ENCODE measurements at regions not wholly inside any gene's neighbourhood (a gene's known extent, or its start where the extent isn't known, plus 50 kb on each side); places are given as distances from the start of the nearest gene placed in this dataset.

GRCh38 chr9:91154686-91155085, 207.0 kb downstream of the AUH start:
- no peak for TF ChIP-seq CTCF (IDR thresholded peaks at IDR 0.05; ENCODE audit: low read depth, low read length, missing control alignments)

GRCh38 chr9:91155181-91155580, 206.5 kb downstream of the AUH start:
- no peak overlapping the region for H3K4me3 ChIP-seq (replicated peaks; ENCODE audit: low read depth, low read length)
- no peak for TF ChIP-seq CTCF (IDR thresholded peaks at IDR 0.05; ENCODE audit: low read depth, low read length, missing control alignments)
- DNase-seq (ENCODE audit: extremely low read depth, low read depth), result no peak

More at GRCh38 chr9:91154686-91155085, 207.0 kb downstream of the AUH start:
- no peak for DNase-seq (ENCODE audit: extremely low read depth, low read depth)
- H3K4me3 ChIP-seq (replicated peaks; ENCODE audit: low read depth, low read length), result no peak overlapping the region

GRCh38 chr9:91155746-91156376, 205.9 kb downstream of the AUH start:
- no peak overlapping the region for H3K4me3 ChIP-seq (replicated peaks; ENCODE audit: low read depth, low read length)
- DNase-seq (ENCODE audit: extremely low read depth, low read depth), result no peak
- TF ChIP-seq CTCF (IDR thresholded peaks at IDR 0.05; ENCODE audit: low read depth, low read length, missing control alignments), result no peak

GRCh38 chr9:91156451-91157234, 205.1 kb downstream of the AUH start:
- H3K4me3 ChIP-seq (replicated peaks; ENCODE audit: low read depth, low read length), result no peak overlapping the region
- no peak for DNase-seq (ENCODE audit: extremely low read depth, low read depth)
- no peak for TF ChIP-seq CTCF (IDR thresholded peaks at IDR 0.05; ENCODE audit: low read depth, low read length, missing control alignments)

- no peak overlapping the region for H3K4me3 ChIP-seq (replicated peaks; ENCODE audit: low read depth, low read length)
- no peak for DNase-seq (ENCODE audit: extremely low read depth, low read depth)
- TF ChIP-seq CTCF (IDR thresholded peaks at IDR 0.05; ENCODE audit: low read depth, low read length, missing control alignments), result no peak
Observed at GRCh38 chr9:91157883-91158282, 203.8 kb downstream of the AUH start.

- no peak for TF ChIP-seq CTCF (IDR thresholded peaks at IDR 0.05; ENCODE audit: low read depth, low read length, missing control alignments)
- H3K4me3 ChIP-seq (replicated peaks; ENCODE audit: low read depth, low read length), result no peak overlapping the region
- DNase-seq (ENCODE audit: extremely low read depth, low read depth), result no peak
Observed at GRCh38 chr9:91158286-91158685, 203.4 kb downstream of the AUH start.

All from HFF-Myc (cell line).